ENCODE measurements at regions not wholly inside any gene's neighbourhood (a gene's known extent, or its start where the extent isn't known, plus 50 kb on each side); places are given as distances from the start of the nearest gene placed in this dataset.

DNA sequence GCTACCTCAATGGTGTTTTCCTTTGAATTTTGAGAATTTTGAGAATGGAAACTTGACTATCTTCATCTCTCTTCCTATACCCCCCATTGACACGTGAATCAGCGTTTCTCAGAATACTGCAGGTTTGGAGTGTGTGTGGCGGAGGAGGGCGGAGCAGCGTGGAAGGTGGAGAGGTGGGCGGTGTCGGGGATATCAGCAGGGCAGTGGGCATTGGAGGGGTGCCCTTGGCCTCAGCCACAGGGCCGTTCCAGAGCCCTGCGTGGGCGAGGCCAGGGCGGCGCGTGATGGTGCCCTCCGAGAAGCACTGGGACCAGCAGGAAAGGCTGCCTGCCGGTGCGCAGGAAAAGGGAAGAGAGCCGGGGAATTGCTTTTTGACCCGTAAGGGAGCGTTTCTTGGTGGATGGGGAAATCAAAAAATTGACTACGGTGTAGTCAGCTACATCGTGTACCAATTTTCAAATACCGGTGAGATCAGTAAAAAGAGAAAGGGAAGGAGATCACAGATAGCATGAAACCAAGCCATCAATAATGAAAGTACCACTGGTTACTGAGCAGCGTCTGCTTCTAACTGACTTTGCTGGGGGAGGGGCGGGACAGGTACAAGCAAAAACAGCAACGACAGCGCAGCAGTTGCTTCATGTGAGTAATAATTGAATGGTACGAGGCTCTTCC is 82.7 kb upstream of the DUSP22 start:
- H3K9me3 ChIP-seq (ENCODE audit: control insufficient read depth, low read length), result no peaks in the 10 kb centered on the region
- H3K4me1 Mint-ChIP-seq, result no peaks in the 10 kb centered on the region
- no peak overlapping the region for H3K4me3 Mint-ChIP-seq
- DNase-seq, result no peak
- H3K27ac ChIP-seq (ENCODE audit: low read depth, low read length), result no peak overlapping the region
- peaks cover 12% of the 10 kb centered on the region for H3K9me3 Mint-ChIP-seq
- no peaks in the 10 kb centered on the region for H3K36me3 Mint-ChIP-seq (ENCODE audit: low read depth)
- WGBS, 2 experiments (ENCODE audit: insufficient coverage in 1 of 2, insufficient read length in 1 of 2), result 91 to 93% methylated on average over 20 to 27 of the region's 27 CpGs
- no peak overlapping the region for H3K9ac ChIP-seq (ENCODE audit: extremely low read depth, low read length, poor library complexity, severe bottlenecking)
- no peaks in the 10 kb centered on the region for H3K36me3 ChIP-seq (ENCODE audit: control insufficient read depth, insufficient read depth, low read length)
- H3K27me3 ChIP-seq (ENCODE audit: control insufficient read depth, insufficient read depth, low read length, poor library complexity, severe bottlenecking), result no peaks in the 10 kb centered on the region
- no peak overlapping the region for H3K4me3 ChIP-seq (ENCODE audit: low read length)
- no peak overlapping the region for H3K27ac Mint-ChIP-seq
- no peaks in the 10 kb centered on the region for H3K27me3 Mint-ChIP-seq (ENCODE audit: insufficient read depth)
- TF ChIP-seq, protein P1, sequence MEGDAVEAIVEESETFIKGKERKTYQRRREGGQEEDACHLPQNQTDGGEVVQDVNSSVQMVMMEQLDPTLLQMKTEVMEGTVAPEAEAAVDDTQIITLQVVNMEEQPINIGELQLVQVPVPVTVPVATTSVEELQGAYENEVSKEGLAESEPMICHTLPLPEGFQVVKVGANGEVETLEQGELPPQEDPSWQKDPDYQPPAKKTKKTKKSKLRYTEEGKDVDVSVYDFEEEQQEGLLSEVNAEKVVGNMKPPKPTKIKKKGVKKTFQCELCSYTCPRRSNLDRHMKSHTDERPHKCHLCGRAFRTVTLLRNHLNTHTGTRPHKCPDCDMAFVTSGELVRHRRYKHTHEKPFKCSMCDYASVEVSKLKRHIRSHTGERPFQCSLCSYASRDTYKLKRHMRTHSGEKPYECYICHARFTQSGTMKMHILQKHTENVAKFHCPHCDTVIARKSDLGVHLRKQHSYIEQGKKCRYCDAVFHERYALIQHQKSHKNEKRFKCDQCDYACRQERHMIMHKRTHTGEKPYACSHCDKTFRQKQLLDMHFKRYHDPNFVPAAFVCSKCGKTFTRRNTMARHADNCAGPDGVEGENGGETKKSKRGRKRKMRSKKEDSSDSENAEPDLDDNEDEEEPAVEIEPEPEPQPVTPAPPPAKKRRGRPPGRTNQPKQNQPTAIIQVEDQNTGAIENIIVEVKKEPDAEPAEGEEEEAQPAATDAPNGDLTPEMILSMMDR (conservative IDR thresholded peaks at IDR 0.05), result no peak
- no peaks in the 10 kb centered on the region for H3K4me1 ChIP-seq (ENCODE audit: control insufficient read depth, insufficient read depth, low read length)

GRCh38 chr6:210104-210456 is 82.2 kb upstream of the DUSP22 start:
- H3K9ac ChIP-seq (ENCODE audit: extremely low read depth, low read length, poor library complexity, severe bottlenecking), result no peak overlapping the region

DNA sequence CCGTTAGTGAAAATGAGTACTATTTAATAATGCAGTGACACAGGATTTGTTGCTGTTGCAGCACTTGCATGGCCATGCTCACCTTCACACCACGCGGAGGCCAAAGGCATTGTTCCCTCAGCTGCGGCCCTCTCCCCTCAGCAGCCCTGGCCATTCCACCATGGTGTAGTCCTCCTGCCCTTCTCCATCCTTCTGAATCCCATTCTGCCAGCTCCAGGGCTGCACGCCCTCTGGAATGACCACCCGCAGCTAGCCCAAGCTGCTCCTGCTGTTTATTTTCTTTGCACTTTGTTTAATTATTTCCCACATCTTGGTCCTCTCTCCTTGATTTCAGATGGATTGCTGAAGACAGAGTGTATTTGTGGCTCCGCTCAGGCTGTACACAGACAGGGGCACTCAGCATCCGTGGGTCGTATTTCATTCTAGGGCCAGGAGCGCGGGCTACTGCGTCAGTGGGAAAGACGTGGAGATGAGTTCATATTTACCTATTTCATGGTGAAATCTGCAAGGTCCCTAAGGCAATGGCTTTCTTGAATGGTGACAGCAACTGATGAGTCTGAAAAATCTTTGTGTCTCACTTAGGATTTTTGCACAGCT is 81.4 kb upstream of the DUSP22 start:
- no peak overlapping the region for H3K27ac Mint-ChIP-seq
- Histone ChIP-seq H3K36me3 (ENCODE audit: control insufficient read depth, insufficient read depth, low read length) (no peaks in the 10 kb centered on the region), H3K27ac (ENCODE audit: low read depth, low read length) (no peak overlapping the region), H3K4me3 (ENCODE audit: low read length) (no peak overlapping the region), H3K9me3 (ENCODE audit: control insufficient read depth, low read length) (no peaks in the 10 kb centered on the region), H3K9ac (ENCODE audit: extremely low read depth, low read length, poor library complexity, severe bottlenecking) (no peak overlapping the region), H3K27me3 (ENCODE audit: control insufficient read depth, insufficient read depth, low read length, poor library complexity, severe bottlenecking) (no peaks in the 10 kb centered on the region), H3K4me1 (ENCODE audit: control insufficient read depth, insufficient read depth, low read length) (no peaks in the 10 kb centered on the region)
- H3K27me3 Mint-ChIP-seq (ENCODE audit: insufficient read depth), result no peaks in the 10 kb centered on the region
- no peaks in the 10 kb centered on the region for H3K4me1 Mint-ChIP-seq
- DNase-seq, result no peak
- TF ChIP-seq, protein P1 (conservative IDR thresholded peaks at IDR 0.05), result no peak
- H3K9me3 Mint-ChIP-seq, result peaks cover 14% of the 10 kb centered on the region
- H3K4me3 Mint-ChIP-seq, result no peak overlapping the region
- no peaks in the 10 kb centered on the region for H3K36me3 Mint-ChIP-seq (ENCODE audit: low read depth)
- WGBS, 2 experiments (ENCODE audit: insufficient coverage in 1 of 2, insufficient read length in 1 of 2), result 90 to 92% methylated on average over 11 to 13 of the region's 13 CpGs

More at GRCh38 chr6:210104-210456, 82.2 kb upstream of the DUSP22 start:
- H3K27ac ChIP-seq (ENCODE audit: low read depth, low read length), result no peak overlapping the region
- no peak overlapping the region for H3K4me3 ChIP-seq (ENCODE audit: low read length)
- no peaks in the 10 kb centered on the region for H3K4me1 ChIP-seq (ENCODE audit: control insufficient read depth, insufficient read depth, low read length)
- WGBS, 2 experiments (ENCODE audit: insufficient coverage in 1 of 2, insufficient read length in 1 of 2), result 94% methylated on average over 5 to 7 of the region's 7 CpGs
- Mint-ChIP-seq H3K36me3 (ENCODE audit: low read depth) (no peaks in the 10 kb centered on the region), H3K4me3 (no peak overlapping the region), H3K4me1 (no peaks in the 10 kb centered on the region), H3K27me3 (ENCODE audit: insufficient read depth) (no peaks in the 10 kb centered on the region), H3K27ac (no peak overlapping the region), H3K9me3 (peaks cover 14% of the 10 kb centered on the region)
- no peaks in the 10 kb centered on the region for H3K27me3 ChIP-seq (ENCODE audit: control insufficient read depth, insufficient read depth, low read length, poor library complexity, severe bottlenecking)
- TF ChIP-seq, protein P1 (conservative IDR thresholded peaks at IDR 0.05), result no peak
- H3K36me3 ChIP-seq (ENCODE audit: control insufficient read depth, insufficient read depth, low read length), result no peaks in the 10 kb centered on the region
- DNase-seq, result no peak
- H3K9me3 ChIP-seq (ENCODE audit: control insufficient read depth, low read length), result no peaks in the 10 kb centered on the region

All from endodermal cell (in vitro differentiated cells).